Neural cell (in vitro differentiated cells): ENCODE measurements at regions not wholly inside any gene's neighbourhood (a gene's known extent, or its start where the extent isn't known, plus 50 kb on each side); places are given as distances from the start of the nearest gene placed in this dataset.

ENCODE experiments used
- CTCF ChIP-seq: fragments of 450-650 bp; IDR thresholded peaks from 2 replicates; pipeline ENCODE4 v1.5.1; 2014; ENCODE audit warnings: antibody characterized with exemption, mild to moderate bottlenecking, moderate library complexity; ENCODE audit not compliant: poor library complexity, severe bottlenecking
- EZH2 ChIP-seq: fragments of 200-600, 300-800 bp; shearing (Covaris generic), sonication (generic); IDR thresholded peaks from 2 replicates; pipeline ENCODE4 v1.6.1; 2014; ENCODE audit warnings: antibody characterized with exemption, low read length, borderline replicate concordance, mild to moderate bottlenecking; ENCODE audit not compliant: insufficient read depth, poor library complexity, severe bottlenecking
- POLR2AphosphoS5 ChIP-seq: IDR thresholded peaks from 2 replicates; pipeline ENCODE4 v1.6.1; 2012
- RAD21 ChIP-seq: fragments of 450-650 bp; conservative IDR thresholded peaks from 2 replicates; pipeline ENCODE4 v1.6.1; 2014; ENCODE audit warnings: antibody characterized with exemption, mild to moderate bottlenecking, moderate library complexity
- TAF1 ChIP-seq: IDR thresholded peaks from 2 replicates; pipeline ENCODE4 v1.6.1; 2012; ENCODE audit warnings: low read depth

GRCh38 chr10:78759456-78760120, 309.2 kb upstream of the ZMIZ1 start:
- TF ChIP-seq CTCF (no peak), EZH2 (no peak), TAF1 (no peak), POLR2AphosphoS5 (no peak), RAD21 (no peak)
